HG03439 (cell line): ENCODE measurements at regions not wholly inside any gene's neighbourhood (a gene's known extent, or its start where the extent isn't known, plus 50 kb on each side); places are given as distances from the start of the nearest gene placed in this dataset.

Experiments
- ATAC-seq: cut with Tn5 transposase; IDR thresholded peaks from one replicate; pipeline ENCODE4 v1.9.1; 2021; ENCODE audit warnings: mild to moderate bottlenecking, moderate library complexity; ENCODE audit not compliant: unreplicated experiment

DNA sequence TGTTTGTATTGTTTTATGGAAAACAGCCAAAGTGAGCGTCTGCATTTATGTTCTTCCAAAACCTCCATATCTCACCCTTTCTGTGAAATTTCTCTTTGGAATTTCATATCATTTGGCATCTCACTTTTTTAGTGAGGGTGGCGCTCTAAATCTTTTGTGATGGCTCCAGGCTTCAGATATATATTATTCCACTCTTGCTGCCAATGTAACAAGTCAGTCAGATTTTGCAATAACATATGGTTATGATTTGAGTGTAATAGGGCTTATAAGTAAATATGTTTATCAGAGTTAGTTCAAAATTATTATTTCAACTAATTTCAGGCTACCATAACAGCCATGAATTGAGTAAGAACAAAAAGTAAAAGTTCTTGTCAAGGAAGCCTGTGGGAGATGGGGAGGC is 314.7 kb downstream of the PDGFC start:
- ATAC-seq, result no peak

DNA sequence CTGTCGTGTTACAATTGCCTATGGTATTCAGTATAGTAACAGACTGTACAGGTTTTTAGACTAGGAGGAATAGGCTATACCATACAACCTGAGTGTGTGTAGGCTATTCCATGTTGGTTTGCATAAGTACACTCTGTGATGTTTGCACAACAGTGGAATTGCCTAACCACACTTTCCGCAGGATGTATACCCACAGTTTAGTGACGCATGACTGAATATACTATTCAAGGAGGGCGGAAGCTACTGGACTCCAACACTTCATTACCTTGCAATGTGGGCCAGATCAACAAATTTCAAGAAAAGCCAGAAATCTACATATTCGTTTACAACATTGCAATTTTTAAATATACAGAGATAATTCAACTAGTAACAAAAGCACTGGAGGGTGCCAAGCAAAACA is 317.2 kb downstream of the PDGFC start:
- no peak for ATAC-seq

DNA sequence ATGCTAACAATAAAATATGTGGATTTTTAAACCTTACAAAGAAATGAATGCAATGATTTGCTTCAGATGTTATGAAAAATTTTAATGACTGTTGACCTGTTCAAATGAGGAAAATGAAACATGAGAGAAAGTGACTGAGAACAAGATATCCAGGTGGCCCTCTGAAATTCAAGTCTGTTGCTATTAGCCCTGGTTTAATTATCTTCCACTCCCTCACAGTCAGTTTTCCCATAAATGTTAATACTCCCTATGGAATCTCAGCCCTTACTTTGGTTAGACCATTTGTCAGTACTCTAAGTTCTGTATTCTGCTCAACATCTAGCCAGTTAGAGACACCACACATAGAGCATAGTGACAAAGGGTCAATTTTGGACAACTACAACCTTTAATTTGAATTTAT is 327.8 kb downstream of the PDGFC start:
- no peak for ATAC-seq

DNA sequence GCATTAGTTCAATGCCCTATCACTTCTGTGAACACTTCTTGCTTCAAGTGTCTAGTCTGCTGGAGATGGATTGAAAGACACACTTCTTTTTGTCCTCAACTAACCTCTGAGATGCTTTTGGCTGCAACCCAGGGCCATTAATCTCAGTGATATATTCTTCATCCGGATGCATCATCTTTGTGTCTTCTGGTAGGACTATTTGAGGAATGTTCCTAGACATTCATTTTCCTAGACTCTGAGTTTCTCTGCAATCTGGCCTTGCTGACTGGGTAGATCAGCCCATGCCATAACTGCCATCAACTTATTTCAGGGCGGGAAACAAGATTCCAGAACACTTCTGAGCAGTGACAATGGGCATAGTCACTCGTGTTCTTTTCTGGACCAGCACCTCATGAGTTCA is 329.4 kb downstream of the PDGFC start:
- no peak for ATAC-seq

DNA sequence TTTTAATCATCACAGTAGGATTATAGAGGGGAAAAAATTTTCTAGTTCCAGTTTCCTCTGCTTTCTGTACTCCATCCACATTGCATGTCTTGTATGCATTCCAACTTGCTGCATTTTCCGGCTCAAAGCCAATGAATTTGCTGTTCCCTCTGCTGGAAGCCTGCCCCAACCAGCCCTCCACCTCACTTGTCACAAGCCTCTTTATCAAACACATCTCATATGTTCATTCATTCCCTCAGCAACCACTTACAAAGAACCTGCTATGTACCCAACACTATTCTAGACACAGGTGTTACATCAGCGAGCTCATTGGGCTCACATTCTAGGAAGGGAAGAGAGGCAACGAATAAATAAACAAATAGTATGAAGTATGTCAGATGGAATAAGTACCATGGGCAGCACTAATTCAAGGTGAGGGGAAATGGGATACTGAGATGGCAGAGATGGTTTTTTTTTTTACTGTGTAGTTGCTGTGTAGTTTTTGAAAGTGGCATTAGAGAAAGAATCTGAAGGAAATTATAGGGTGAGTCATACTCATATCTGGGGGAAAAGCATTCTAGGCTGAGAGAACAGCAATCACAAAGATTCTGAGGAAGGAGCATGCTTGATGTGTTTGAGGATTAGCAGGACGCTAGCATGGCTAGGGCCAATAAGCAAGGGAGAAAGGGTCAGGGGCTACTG is 332.5 kb downstream of the PDGFC start:
- ATAC-seq, result no peak

DNA sequence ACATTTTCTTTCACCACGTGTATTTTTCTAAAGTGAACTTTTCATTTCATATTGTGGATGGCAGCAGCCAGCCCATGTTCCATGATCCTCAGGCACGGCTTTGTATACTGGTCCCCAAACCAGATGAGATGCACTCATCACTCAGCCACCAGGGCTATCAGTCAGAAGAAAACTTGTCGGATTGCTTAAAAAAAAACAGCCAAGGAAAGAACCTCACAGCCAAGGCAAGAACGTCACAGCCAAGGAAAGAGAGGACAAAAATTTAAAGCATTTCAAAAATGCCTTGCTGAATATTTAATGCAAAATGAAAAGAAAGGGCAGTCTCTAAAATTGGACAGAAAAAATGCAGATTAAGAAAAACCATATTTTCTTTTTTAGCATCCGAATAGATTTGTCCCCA is 333.3 kb downstream of the PDGFC start:
- no peak for ATAC-seq

DNA sequence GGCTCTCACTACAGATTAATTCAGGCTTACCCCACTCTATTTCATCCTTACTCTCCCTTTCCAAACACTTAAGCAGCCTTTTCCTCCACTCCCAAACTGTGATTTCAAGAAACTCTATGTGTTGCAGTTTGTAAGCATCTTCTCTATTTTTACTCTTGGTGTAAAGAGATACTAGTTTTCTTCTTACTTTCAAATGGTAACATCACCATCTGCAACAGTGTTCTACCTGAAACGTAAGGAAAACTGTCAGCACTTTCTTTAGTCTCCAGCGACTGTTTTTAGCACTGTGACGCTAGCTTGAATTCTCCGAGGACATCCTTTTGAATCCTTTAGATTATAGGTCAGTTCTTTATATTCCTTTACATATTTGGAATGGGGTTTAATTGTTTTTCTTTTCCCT is 335.2 kb downstream of the PDGFC start:
- no peak for ATAC-seq

DNA sequence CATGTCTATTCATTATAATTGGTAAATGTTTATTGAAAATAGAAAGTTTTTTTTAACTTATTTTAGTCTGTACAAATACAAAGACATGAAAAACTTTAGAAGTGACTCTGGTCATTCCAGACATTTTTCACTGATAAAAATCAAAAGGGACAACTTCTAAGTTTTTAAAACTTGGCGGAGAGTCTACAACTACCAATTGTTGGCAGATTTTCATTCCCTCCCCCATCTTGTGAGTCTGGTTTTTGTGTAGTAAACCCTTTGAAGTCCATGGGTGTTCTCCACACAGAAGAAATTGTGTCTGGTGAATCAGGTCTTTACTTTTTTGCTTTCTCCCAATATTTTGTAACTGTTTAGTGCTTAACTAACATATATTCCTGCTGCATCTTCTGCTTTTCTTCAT is 336.5 kb downstream of the PDGFC start:
- ATAC-seq, result no peak

DNA sequence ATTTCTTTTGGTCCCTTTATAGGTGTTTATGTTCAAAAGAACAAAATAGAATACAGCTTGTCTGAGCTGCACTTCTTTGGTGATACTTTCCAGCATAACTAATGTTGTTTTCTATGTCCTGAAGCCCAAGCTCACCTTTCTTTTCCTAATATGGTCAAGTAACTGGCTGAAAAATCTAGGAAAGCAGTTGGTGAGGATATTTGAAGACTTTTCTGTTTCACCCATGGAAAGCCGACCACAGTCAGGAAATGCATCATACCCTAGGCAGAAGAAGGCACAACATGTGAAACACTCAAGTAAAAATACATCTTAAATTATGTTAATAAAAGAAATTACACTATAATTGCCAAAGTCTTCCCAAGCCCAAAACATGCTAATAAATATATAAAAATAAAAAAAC is 337.0 kb downstream of the PDGFC start:
- no peak for ATAC-seq

DNA sequence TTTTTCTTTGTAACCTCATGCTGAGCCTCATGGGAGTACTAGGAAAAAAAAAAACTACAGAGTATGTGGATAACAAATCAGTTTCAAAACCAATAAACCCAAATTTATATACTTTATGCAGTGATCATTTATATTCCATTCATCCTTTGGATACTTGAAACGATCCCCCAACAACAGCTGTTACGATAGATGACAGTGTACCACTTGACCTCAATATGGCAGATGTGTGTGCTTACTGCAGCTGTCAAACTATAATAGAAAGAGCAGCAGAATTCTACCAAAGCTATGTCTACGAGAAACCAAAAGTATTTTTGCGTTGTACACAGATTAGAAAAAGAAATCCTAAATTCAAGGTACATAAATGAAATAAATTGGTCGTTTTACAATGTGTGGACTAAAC is 337.8 kb downstream of the PDGFC start:
- ATAC-seq, result no peak

DNA sequence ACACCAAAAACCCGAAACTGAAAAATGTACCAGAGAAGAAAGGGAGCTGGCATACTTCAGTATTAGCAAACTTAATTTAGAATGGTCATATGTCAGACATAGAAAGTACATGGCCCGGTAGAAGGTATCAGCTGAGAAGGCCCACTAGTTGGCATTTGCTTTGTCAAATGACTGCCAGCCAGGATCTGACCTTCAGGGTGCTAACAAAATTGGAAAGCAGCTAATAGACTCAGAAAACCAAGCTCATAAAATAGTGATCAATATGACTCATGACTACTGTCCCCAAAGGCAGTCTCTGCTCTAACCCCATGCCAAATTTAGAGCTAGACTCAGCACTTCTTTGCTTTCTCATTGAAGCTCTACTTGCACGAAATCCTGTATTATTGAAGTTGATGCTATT is 342.7 kb downstream of the PDGFC start:
- ATAC-seq, result no peak

DNA sequence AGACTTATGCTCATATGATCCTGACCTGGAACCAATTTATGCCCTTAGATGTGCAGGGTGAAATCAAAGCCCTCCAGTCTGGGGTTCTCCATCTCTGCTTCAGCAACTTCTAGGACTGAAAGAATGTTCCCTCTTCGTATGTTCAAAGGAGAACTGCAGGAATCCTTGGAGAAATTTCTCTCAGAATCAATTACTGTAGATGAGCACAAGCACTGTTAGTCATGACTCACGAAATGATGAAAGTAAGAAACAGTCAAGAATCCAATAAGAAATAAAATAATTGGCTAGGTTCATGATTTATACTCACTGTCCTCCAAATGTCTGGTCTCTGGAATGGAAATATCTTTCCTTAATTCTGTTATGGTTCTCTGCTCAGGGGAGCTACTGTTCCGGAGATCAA is 348.2 kb downstream of the PDGFC start:
- no peak for ATAC-seq

DNA sequence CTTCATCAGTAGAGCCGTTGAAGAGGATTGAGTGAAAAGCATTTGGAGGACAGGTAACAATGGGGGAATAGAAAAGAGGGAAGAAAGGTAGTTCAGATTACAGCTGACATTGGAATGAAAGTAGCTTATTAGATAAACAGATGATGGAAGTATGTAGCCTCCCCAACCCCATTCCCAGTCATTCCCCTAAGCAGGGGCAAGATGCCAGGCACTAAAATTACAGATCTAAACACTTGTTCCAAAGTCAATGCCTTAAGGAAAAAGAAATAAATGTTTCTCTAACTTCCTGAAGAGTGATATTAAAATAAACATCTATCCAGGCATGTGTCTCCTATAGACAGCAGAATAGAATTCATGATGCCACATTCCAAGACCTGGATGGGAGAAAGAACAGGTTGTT is 350.8 kb downstream of the PDGFC start:
- ATAC-seq, result no peak

DNA sequence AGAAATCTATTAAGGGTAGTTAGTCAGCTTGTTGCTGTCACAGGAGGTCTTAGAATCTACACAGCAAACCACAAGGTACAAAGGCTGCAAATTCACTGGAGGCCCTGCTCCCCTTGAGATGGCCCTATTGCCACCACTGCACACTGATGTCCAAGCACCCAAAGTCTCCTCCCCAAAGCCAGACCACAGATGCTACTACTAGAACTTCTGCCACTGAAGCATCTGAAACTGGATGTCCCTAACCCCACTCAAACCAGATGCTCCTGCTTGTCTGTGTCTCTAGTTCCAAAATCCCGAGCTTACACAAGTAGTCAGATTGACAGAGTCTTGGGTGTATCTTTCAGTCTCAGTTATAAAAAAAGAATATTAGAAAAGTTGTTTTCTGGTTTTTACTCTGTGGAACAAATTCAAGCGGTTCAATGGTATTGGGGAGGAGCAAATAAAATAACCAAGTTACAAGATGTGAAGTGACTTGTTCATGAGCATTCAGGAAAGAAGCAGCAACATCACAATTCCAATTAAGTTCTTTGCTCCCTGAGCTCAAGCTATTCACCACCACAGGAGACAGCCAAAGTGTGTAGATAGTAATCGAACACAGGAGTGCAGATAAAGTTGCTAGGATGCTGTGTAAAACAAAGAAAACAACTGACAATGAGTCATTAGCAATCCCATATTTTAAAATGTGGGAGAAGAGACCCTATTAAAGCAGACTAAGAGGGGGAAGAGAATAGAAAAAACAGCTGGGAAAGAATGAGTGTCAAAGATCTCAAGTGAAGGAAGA is 352.3 kb downstream of the PDGFC start:
- no peak for ATAC-seq

DNA sequence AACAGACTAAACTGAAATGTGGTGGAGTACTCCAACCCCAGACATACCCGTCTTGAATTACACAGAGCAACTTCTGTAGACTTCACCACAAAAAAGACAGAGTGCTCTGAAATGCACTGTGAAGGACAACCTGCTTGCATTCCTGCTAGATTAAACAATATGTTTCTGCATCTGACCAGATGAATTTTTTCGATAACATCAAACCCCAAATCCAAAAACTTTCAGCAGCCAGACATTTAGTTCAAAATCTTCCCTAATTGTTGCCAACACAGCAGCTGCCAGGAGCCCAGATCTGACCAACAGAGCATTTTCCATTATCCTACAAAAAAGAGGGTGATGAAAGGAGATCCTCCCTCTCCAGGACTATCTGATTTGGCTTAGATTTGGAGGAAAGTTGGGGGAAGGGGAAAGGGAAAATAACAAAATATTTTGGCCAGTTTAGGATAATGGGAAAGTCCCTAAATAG is 356.5 kb downstream of the PDGFC start:
- ATAC-seq, result no peak

DNA sequence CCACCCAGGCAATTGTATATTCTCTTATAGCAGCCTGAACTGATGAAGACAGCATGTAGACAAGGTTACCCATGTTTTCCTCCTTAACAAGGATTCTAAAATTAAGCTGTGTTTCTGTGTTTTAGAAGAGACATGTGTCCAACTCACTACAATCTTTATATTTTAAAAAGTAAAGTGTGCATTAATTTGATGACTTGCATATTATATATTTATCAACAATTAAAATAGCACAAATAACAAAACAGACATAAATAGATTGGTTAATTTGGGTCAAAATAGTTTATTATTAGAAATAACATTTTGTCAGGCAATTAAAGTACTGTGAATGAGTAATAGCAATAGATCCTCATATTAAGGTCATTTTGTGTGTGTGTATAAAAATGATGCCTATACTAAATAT is 357.1 kb downstream of the PDGFC start:
- ATAC-seq, result no peak

DNA sequence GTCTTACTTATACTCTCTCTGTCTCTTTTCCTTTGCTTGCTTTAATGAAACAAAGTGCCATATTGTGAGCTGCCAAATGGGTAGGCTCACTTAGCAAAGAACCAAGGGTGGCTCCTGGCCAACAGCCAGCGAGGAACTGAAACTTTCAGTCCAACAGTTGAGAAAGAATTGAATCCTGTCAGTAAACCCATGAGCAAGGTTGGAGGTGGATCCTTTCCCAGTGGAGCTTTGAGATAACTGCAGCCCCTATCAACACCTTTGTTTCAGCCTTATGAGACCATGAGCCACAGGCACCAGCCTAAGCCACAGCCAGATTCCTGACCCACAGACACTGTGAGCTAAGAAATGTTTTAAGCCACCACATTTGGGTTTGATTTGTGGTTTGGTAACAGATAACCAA is 362.2 kb downstream of the PDGFC start:
- ATAC-seq, result no peak

DNA sequence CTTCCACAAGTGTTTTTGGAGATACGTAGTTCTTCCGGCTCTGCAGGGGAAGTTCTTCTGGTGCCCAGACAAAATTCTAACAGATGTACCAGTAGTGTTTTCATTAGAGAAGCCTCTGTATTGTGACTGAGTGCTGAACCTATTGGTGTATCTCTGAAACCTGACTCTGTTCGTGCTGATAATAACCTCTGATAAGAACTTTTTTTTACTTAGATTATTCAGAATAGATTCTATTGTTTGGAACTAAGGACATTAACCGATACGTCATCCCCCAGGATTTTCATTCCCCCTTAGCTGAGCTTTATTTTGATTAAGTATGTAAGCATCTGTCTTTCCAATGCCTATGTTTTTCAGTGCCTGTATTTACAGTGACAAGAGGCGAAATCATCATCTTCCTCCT is 362.9 kb downstream of the PDGFC start:
- no peak for ATAC-seq

DNA sequence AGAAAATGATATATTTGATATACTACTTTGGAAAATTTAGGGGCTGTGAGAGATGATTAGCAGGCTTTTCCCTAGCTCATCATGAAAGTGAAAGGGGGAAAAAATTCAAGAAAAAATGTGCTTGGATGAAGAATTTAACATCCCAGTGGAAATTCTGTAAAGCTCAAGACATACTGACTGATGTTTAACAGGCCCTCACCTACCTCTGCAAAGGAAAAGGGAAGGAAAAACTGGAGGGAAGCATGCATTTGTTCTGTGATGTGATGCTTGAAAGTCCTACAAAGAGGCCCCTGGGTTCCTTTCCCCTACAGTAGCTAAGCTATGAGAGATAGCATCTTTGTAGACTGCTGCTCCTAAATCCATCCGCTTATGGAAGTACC is 364.1 kb downstream of the PDGFC start:
- no peak for ATAC-seq

DNA sequence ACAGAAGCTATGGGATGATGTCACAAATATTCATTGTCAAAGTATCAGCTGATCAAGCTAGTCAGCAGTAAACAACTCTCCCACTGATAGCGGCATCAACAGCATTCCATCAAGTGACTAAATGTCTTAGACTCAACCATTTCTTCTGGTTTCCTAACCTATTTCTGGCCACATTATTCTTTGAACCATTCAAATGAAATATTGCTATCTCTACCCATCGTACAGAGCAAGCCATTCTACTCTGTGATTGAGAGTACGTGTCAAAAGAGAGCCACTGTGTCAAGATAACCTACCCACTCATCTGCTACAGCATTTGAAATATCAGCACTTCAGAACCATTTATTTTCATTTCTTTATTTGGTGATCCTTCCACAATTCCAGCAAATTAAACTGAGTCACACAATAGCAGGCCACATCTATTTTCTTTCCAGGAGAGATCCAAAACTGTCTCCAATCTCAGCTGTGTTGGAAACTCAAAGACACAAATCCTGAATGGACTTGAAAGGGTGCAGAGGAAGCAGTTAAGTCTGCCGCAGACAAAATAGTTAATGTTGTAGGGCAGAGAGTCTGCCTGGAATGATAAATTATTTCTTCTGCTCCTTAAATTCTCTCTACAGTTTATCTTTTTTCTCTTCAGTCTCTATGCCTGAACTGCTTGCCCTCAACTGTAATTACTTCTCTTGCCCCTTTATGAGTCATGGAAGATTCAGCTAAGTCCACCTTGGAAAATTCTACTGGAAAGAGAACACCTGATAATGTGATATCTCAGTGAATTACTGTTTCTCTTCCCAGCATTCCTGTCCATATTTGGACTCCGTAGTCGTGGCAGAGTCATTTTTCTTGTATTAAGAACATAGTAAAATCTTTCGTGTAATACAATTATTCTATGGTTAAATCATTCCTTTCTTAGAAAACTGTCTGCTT is 364.8 kb downstream of the PDGFC start:
- no peak for ATAC-seq

DNA sequence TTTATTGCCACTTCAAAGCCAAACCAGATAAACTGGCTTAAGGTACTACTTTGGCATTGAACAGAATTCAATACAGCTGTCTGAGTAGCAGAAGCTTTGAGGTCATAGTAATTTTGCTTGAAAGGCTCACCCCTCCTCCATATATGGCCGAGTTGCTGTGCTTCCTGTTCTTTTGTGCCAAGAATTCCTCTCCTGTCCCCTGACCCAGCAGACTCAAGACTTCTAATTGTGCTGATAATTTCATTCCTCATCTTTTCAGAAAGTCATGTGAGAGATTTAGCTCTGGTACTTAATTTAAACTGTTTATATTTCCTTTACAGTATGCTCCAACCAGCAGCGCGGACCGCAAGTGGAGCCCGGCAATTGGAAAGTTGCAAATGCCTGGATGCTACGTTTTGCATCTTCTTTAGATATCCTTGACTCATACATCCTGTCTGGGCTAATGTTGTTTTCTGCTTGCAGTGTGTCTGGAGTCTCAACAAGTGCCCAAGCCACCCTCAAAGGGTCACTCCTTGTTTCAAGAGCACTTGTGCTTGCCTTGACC is 373.4 kb downstream of the PDGFC start:
- no peak for ATAC-seq
